Activated naive CD8-positive, alpha-beta T cell treated with anti-CD3 and anti-CD28 coated beads, Interleukin-2, amount 50 U/mL, for 16 hours (primary cell): ENCODE measurements at regions not wholly inside any gene's neighbourhood (a gene's known extent, or its start where the extent isn't known, plus 50 kb on each side); places are given as distances from the start of the nearest gene placed in this dataset.
"Not testable (repeated sequence)": the region's sequence is repeated elsewhere in the genome, so short reads cannot be mapped to it uniquely, and the experiment has no call there.

Experiments used
- DNase-seq: peaks from one replicate; pipeline ENCODE4 v3.0.0-alpha.2; 2020; ENCODE audit warnings: low read depth, low spot score

DNA sequence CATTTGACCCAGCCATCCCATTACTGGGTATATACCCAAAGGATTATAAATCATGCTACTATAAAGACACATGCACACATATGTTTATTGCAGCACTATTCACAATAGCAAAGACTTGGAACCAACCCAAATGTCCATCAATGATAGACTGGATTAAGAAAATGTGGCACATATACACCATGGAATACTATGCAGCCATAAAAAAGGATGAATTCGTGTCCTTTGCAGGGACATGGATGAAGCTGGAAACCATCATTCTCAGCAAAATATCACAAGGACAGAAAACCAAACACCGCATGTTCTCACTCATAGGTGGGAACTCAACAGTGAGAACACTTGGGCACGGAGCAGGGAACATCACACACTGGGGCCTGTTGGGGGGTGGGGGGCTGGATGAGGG is 290.0 kb upstream of the HNRNPA3 start:
- DNase-seq, result not testable (repeated sequence)

DNA sequence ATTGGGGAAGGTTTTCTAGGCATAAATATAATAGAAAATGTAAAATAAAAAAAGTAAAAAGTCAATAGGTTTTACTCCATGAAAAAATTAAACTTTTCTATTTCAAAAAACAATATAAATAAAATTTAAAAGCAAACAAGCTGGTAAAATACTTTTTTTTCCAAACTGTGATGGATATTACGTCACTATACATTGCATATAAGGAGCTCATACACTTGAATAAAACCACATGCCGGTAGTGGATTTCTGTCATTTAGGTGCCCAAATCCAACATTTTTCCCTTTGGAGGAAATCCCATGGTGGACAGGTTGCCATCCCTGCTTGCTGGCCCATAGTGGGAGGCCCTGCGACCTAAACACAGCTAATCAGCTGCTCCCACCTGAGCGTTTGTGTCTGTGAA is 289.4 kb upstream of the HNRNPA3 start:
- no peak for DNase-seq

DNA sequence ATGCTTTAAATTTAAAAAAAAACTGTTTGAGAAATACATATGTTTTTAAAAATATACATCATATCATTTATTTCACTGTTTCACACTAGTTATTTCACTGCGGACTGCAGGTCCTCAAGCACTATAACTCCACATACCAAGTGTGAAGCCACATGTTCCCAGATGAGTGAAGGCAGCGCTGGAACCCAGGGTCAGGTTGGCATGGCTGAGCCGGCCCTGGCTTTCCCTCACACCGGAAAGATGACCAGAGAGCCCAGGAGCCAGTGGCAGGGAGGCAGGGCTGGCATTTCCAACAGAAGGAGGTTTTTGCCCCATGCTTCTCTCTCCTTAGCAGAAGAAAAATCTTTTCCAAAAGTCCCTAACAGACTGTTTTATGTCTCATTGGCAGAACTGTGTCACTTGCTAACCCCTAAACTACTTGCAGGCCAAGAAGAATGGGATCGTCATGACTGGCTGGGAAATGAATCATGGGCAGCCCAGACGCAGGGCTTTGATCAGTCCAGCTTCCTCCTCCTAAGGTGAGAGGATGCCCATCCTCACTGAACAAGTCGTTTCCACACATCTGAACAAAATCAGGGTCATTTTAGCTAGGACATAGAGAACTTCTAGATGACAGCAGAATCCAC is 287.6 kb upstream of the HNRNPA3 start:
- no peak for DNase-seq

GRCh38 chr2:176926453-176926852 is 286.1 kb upstream of the HNRNPA3 start:
- no peak for DNase-seq

DNA sequence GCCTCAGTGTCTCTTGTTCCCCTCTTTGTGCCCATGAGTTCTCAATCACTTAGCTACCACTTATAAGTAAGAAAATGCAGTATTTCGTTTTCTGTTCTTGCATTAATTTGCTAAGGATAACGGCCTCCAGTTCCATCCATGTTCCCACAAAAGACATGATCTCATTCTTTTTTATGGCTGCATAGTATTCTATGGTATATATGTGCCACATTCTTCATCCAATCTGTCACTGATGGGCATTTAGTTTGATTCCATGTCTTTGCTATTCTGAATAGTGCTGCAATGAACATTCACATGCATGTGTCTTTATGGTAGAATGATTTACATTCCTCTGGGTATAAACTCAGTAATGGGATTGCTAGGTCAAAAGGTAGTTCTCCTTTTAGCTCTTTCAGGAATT is 283.2 kb upstream of the HNRNPA3 start:
- DNase-seq, result not testable (repeated sequence)

DNA sequence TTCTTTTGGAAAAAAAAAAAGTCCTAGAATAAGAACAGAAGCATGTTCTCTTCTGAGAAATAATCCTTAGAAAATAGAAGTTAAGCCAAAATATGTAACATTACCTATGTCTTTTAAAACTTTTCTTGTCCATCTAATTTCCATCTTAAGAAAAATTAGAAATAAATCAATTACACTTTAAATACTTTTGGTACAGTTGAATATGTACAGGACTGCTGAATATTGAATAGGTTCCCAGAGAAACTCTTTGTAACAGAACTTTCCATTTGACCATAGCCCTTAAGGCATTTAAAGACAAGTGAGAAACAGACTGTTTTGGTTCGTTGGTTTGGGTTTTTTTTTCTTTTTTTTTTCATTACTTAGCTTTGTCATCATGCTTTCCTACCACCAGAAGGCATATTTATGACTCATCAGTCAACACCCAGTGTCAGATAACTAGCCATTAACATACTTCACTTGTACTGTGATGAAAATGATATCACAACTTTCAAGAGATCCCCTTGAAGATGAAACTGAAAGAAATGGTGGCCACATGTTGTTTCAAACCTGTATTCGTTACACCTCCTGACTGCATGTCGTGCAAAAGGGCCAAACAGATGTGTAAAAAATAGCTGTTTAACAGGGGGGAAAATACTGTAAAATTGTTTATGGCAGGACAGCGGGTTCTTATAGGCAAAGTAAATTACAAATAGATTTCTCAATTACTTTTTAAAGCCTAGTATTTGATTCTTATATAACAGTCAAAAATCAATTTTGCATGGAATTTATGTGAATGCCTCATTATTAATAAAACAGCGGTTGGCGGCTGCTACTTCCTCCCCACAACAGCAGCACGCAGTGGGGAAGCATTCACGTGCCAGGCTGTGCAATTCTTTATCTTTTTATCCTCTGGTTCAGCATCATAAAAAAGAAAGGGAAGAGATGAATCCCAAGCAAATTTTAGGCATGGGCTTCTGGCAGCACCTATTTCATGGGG is 280.7 kb upstream of the HNRNPA3 start:
- DNase-seq, result no peak

GRCh38 chr2:176934131-176934530 is 278.5 kb upstream of the HNRNPA3 start:
- no peak for DNase-seq

GRCh38 chr2:176934869-176935415 is 277.7 kb upstream of the HNRNPA3 start:
- DNase-seq, result no peak

DNA sequence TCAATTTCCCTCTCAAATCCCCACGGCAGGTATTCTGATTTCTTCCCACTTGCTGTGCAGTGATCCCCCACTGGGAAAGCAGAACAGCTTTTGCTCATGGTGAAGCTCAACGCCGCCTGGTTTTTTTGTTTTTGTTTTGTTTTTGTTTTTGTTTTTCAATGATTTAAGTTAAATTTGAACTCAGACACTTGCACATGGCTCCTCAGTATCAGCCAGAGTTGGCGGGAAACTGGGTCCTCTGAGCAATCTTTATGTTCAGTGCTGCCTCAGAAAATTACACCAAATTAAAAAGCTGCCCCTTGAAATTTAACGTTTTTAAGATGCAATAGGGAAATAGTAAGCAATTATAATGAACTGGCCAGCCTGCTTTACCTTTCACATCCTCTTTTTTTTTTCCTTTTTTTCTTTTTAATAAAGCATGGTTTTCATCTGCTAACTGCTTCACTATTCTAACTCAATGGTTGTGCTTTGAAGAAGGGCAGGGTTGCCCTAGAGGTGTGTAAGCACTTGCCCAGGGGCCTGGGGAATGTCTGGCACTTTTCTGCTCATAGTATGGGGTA is 277.0 kb upstream of the HNRNPA3 start:
- DNase-seq, result no peak

DNA sequence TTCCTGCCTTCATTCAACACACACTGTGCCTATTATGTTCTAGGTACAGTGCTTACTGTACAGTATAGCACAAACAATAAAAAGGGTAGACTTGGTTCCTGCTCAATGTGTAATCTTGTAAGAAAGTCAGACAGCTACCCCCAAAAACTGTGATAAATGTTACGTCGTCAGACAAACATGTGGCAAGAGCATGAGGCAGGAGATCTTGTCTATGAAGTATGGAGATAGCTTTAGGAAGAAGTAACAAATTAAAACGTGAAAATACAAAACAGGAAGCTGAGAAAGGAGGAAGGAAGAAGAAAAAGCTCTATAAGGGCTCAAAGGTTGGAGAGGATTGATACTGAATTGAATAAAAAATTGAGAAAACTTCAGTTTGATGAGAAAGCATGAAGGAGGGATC is 276.2 kb upstream of the HNRNPA3 start:
- no peak for DNase-seq

GRCh38 chr2:176944998-176945397 is 267.6 kb upstream of the HNRNPA3 start:
- no peak for DNase-seq

DNA sequence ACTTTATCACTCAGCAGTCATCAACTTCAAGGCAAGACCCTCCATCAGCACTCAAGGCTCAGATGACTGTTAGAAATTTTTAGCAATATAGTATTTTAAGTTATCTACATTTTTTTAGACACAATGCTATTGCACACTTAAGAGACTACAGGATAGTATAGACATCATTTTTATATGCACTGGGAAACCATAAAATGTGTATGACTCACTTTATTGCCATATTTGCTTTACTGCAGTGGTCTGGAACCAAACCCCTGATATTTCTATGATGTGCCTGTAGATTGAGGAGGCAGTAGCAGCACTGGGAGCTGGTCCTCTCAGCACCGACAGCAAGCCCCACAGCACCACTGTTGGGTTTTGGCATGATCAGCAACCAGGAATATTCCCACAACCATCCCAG is 264.8 kb upstream of the HNRNPA3 start:
- DNase-seq, result no peak

DNA sequence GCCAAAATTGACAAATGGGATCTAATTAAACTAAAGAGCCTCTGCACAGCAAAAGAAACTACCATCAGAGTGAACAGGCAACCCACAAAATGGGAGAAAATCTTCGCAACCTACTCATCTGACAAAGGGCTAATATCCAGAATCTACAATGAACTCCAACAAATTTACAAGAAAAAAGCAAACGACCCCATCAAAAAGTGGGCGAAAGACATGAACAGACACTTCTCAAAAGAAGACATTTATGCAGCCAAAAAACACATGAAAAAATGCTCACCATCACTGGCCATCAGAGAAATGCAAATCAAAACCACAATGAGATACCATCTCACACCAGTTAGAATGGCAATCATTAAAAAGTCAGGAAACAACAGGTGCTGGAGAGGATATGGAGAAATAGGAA is 261.4 kb upstream of the HNRNPA3 start:
- DNase-seq, result not testable (repeated sequence)

DNA sequence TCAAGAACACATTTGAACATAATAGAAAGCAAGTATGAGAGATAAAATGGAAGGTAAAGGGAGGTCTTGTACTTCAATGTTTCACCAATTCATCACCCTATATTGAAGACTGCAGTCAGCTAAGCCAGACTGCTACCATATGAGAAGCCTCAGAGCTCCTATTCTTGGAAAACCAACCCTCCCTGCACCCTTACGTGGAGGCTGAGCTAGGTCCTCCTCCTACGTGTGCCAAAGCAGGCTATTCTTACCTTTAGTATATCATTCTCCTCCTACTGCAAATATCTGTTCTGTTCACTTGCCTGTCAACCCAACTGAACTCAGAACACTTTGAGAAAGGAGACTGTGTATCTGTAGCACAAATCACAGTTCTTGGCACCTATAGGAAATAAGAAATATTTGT is 255.8 kb upstream of the HNRNPA3 start:
- no peak for DNase-seq

DNA sequence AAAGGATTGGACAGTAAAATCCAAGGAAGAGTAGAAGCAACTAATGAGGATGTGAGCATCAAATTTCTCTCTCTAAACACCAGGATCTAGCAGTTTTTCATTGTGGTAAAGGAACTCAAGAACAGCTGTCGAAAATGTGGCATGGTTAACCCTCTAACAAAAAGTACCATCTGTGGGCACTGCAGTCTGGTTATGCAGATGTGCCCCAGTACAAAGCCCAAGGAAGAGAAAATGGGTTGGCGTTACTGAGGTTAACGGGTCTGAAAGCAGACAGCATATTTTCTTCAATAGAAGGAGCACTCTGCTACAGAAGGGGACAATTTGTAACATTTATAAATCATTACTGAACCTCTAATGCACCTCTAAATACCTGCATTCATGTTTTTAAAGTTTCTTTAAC is 253.0 kb upstream of the HNRNPA3 start:
- no peak for DNase-seq

GRCh38 chr2:176960061-176960460 is 252.5 kb upstream of the HNRNPA3 start:
- DNase-seq, result no peak

- DNase-seq, result no peak
Measured at GRCh38 chr2:176960736-176961520, 251.7 kb upstream of the HNRNPA3 start.

DNA sequence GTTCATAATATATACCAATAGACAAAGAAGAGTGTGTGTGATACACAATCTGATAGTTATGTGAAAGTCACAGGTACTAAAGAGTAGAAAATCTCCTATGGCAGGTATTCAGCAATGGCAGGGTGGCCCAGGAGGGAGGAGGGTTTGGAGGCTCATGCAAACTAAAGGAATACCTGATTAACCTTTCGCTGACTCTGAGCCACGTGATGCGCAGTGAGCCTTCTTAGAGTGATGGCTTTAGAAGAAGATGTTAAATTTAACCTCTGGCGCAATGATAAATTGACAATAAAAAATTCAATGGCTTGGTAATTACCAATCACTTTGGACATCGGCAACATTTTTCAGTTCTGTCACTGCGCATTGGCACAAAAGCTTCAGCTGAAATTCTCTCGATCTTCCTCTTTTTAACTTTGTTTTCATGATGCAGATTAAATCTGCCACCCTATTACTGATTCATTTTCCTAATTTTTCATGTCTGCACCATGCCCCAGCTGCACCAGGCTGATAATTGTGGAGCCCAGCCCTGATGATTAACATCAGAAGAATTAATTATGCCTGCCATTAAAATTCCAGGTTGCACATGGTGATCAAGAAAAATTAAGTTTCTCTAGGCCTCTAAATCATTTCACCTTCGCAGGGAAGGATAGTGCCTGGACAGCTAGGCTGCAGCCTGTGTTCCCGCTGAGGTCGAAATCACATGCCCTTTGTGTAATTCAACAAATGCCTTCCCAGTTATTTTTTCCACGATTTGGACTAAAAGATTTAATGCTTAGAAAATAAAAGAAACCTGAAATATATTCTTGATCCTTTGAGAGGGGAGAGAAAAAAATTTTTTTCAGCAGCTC is 250.6 kb upstream of the HNRNPA3 start:
- no peak for DNase-seq

- no peak for DNase-seq
Measured at GRCh38 chr2:176963568-176964287, 248.9 kb upstream of the HNRNPA3 start.

GRCh38 chr2:176967911-176968450 is 244.6 kb upstream of the HNRNPA3 start:
- DNase-seq, result no peak
